DOHH2 (cell line): ENCODE measurements at regions not wholly inside any gene's neighbourhood (a gene's known extent, or its start where the extent isn't known, plus 50 kb on each side); places are given as distances from the start of the nearest gene placed in this dataset.

Source experiments
- H3F3A ChIP-seq: fragments of 200-600 bp; sonication (generic), shearing (Covaris generic); 2 replicates; pipeline ENCODE4 v1.6.0; 2016; ENCODE audit warnings: antibody characterized with exemption, mild to moderate bottlenecking; ENCODE audit not compliant: control insufficient read depth, insufficient read depth
- H3K27ac ChIP-seq: fragments of 200-600 bp; sonication (generic); 2 replicates; pipeline ENCODE4 v1.5.1; 2014; ENCODE audit warnings: low read depth, mild to moderate bottlenecking, low read length, moderate library complexity
- H3K27me3 ChIP-seq: fragments of 200-600 bp; sonication (generic); 2 replicates; pipeline ENCODE4 v1.6.1; 2014; ENCODE audit warnings: mild to moderate bottlenecking, low read length, mixed read lengths; ENCODE audit not compliant: control insufficient read depth
- H3K36me3 ChIP-seq: fragments of 200-600 bp; sonication (generic); 2 replicates; pipeline ENCODE4 v1.6.1; 2014; ENCODE audit warnings: mild to moderate bottlenecking, low read length, moderate library complexity, mixed read lengths; ENCODE audit not compliant: control insufficient read depth
- H3K4me1 ChIP-seq: fragments of 200-600 bp; sonication (generic); 2 replicates; pipeline ENCODE4 v1.6.1; 2014; ENCODE audit warnings: mild to moderate bottlenecking, low read length, mixed read lengths; ENCODE audit not compliant: control insufficient read depth
- H3K4me2 ChIP-seq: fragments of 200-600 bp; sonication (generic); 2 replicates; pipeline ENCODE4 v1.6.0; 2014; ENCODE audit warnings: mild to moderate bottlenecking, low read length, moderate library complexity
- H3K4me3 ChIP-seq: fragments of 200-600 bp; sonication (generic); 2 replicates; pipeline ENCODE4 v1.5.1; 2014; ENCODE audit warnings: mild to moderate bottlenecking, low read length, mixed read lengths
- H3K79me2 ChIP-seq: fragments of 200-600 bp; sonication (generic); 2 replicates; pipeline ENCODE4 v1.6.1; 2014; ENCODE audit warnings: mild to moderate bottlenecking, low read length, mixed read lengths; ENCODE audit not compliant: control insufficient read depth
- H3K9me2 ChIP-seq: fragments of 200-600 bp; sonication (generic); replicated peaks from 2 replicates; pipeline ENCODE4 v1.6.1; 2014; ENCODE audit warnings: mild to moderate bottlenecking, low read length, mixed read lengths; ENCODE audit not compliant: control insufficient read depth
- H3K9me3 ChIP-seq: fragments of 200-600 bp; sonication (generic); 2 replicates; pipeline ENCODE4 v1.6.1; 2014; ENCODE audit warnings: antibody characterized with exemption, low read length, mixed read lengths; ENCODE audit not compliant: control insufficient read depth, insufficient read depth
- H4K20me1 ChIP-seq: fragments of 200-600 bp; sonication (generic); 2 replicates; pipeline ENCODE4 v1.6.0; 2014; ENCODE audit warnings: low read depth, mild to moderate bottlenecking, antibody characterized with exemption, low read length, moderate library complexity; ENCODE audit not compliant: control insufficient read depth, insufficient read depth
- CTCF ChIP-seq: fragments of 200-600 bp; sonication (generic); IDR thresholded peaks from one replicate; pipeline ENCODE4 v1.5.1; 2014; ENCODE audit warnings: antibody characterized with exemption, mild to moderate bottlenecking, low read depth, low read length; ENCODE audit not compliant: poor library complexity, severe bottlenecking
- EZH2phosphoT487 ChIP-seq: fragments of 200-600 bp; sonication (generic); IDR thresholded peaks from 2 replicates; pipeline ENCODE4 v1.6.1; 2017; ENCODE audit warnings: borderline replicate concordance, mild to moderate bottlenecking, antibody characterized with exemption, low read length, moderate library complexity, mixed read lengths

GRCh38 chr17:79322211-79323123, 247.8 kb downstream of the ENGASE start:
- H3K36me3 ChIP-seq, result no peaks in the 10 kb centered on the region

GRCh38 chr17:79320331-79320730, 245.7 kb downstream of the ENGASE start:
- H3K4me1 ChIP-seq, result peaks cover 3% of the 10 kb centered on the region; the same call in 1 of the 2 replicates
- peaks cover 40% of the 10 kb centered on the region for H3K27me3 ChIP-seq
- H3K36me3 ChIP-seq, result no peaks in the 10 kb centered on the region
- no peak overlapping the region for H3K4me2 ChIP-seq
- no peaks in the 10 kb centered on the region for H3F3A ChIP-seq
- no peaks in the 10 kb centered on the region for H3K9me2 ChIP-seq
- H3K9me3 ChIP-seq, result no peaks in the 10 kb centered on the region
- peaks cover 5% of the 10 kb centered on the region; the same call in 1 of the 2 replicates for H4K20me1 ChIP-seq
- TF ChIP-seq EZH2phosphoT487, result no peak
- TF ChIP-seq CTCF, result no peak
- H3K79me2 ChIP-seq, result no peaks in the 10 kb centered on the region
- no peak overlapping the region for H3K4me3 ChIP-seq
- H3K27ac ChIP-seq, result no peak overlapping the region

More at GRCh38 chr17:79322211-79323123, 247.8 kb downstream of the ENGASE start:
- H3K27ac ChIP-seq, result no peak overlapping the region
- peaks cover 3% of the 10 kb centered on the region; the same call in 1 of the 2 replicates for H3K4me1 ChIP-seq
- H3K79me2 ChIP-seq, result no peaks in the 10 kb centered on the region
- H4K20me1 ChIP-seq, result peaks cover 5% of the 10 kb centered on the region; the same call in 1 of the 2 replicates
- no peak overlapping the region for H3K4me3 ChIP-seq
- no peaks in the 10 kb centered on the region for H3K9me3 ChIP-seq
- peaks cover 57% of the 10 kb centered on the region for H3K27me3 ChIP-seq
- no peaks in the 10 kb centered on the region for H3F3A ChIP-seq
- no peaks in the 10 kb centered on the region for H3K9me2 ChIP-seq
- H3K4me2 ChIP-seq, result no peak overlapping the region
- no peak for TF ChIP-seq EZH2phosphoT487
- no peak for TF ChIP-seq CTCF

DNA sequence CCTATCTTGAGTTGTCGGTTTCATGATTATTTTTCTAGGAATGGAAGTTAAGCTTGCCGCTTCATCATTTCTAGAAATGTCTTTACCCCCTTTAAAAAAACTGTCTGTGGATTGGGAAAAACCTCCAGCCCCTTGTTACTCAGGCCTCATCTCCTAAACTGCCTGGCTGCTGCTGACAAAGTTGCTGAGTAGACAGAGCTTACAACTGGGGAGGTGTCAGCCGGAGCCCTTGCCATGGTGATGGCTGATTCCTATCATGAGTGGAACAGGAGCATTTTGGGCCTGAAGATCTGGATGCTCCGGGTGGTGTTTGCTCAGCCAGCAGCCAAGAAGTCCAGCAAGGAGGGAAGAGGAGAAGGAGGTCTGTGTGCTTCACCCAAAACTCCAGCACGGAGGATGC, 243.3 kb downstream of the ENGASE start:
- Histone ChIP-seq H3K27ac (no peak overlapping the region), H3K9me3 (no peaks in the 10 kb centered on the region), H3K27me3 (peaks cover 20% of the 10 kb centered on the region), H3F3A (no peaks in the 10 kb centered on the region), H3K9me2 (no peaks in the 10 kb centered on the region), H3K4me2 (no peak overlapping the region), H3K36me3 (no peaks in the 10 kb centered on the region), H3K4me3 (no peak overlapping the region), H3K4me1 (peaks cover 3% of the 10 kb centered on the region; the same call in 1 of the 2 replicates), H3K79me2 (no peaks in the 10 kb centered on the region), H4K20me1 (no peaks in the 10 kb centered on the region)
- TF ChIP-seq EZH2phosphoT487, result no peak
- TF ChIP-seq CTCF, result no peak
